ENCODE measurements at regions not wholly inside any gene's neighbourhood (a gene's known extent, or its start where the extent isn't known, plus 50 kb on each side); places are given as distances from the start of the nearest gene placed in this dataset.
"Not testable (repeated sequence)": the region's sequence is repeated elsewhere in the genome, so short reads cannot be mapped to it uniquely, and the experiment has no call there.

GRCh38 chr1:55792870-55793269 lies 577.7 kb upstream of the USP24 start:
- no peaks in the 10 kb centered on the region for H3K27me3 ChIP-seq (ENCODE audit: insufficient read depth, low read length)
- H2AFZ ChIP-seq (ENCODE audit: low read depth, low read length), result no peak overlapping the region
- no peak overlapping the region for H3K4me3 ChIP-seq (ENCODE audit: low read length)
- H3K36me3 ChIP-seq (ENCODE audit: insufficient read depth, low read length), result no peaks in the 10 kb centered on the region
- H3K9me3 ChIP-seq (ENCODE audit: low read length), result no peaks in the 10 kb centered on the region
- H3K4me1 ChIP-seq (ENCODE audit: insufficient read depth, low read length), result no peaks in the 10 kb centered on the region

GRCh38 chr1:55789466-55789865 lies 574.3 kb upstream of the USP24 start:
- Histone ChIP-seq H3K9me3 (ENCODE audit: low read length) (no peaks in the 10 kb centered on the region), H3K4me3 (ENCODE audit: low read length) (no peak overlapping the region), H3K4me1 (ENCODE audit: insufficient read depth, low read length) (no peaks in the 10 kb centered on the region), H3K36me3 (ENCODE audit: insufficient read depth, low read length) (no peaks in the 10 kb centered on the region), H2AFZ (ENCODE audit: low read depth, low read length) (no peak overlapping the region), H3K27me3 (ENCODE audit: insufficient read depth, low read length) (no peaks in the 10 kb centered on the region)

- Histone ChIP-seq H3K9me3 (ENCODE audit: low read length) (no peaks in the 10 kb centered on the region), H3K36me3 (ENCODE audit: insufficient read depth, low read length) (no peaks in the 10 kb centered on the region), H3K4me1 (ENCODE audit: insufficient read depth, low read length) (no peaks in the 10 kb centered on the region), H3K4me3 (ENCODE audit: low read length) (no peak overlapping the region), H2AFZ (ENCODE audit: low read depth, low read length) (no peak overlapping the region), H3K27me3 (ENCODE audit: insufficient read depth, low read length) (no peaks in the 10 kb centered on the region)
These were observed 571.2 kb upstream of the USP24 start for GRCh38 chr1:55786396-55786795.

- H3K36me3 ChIP-seq (ENCODE audit: insufficient read depth, low read length); H3K9me3 ChIP-seq (ENCODE audit: low read length); H3K27me3 ChIP-seq (ENCODE audit: insufficient read depth, low read length); H3K4me1 ChIP-seq (ENCODE audit: insufficient read depth, low read length); H3K4me3 ChIP-seq (ENCODE audit: low read length); H2AFZ ChIP-seq (ENCODE audit: low read depth, low read length): not testable (repeated sequence)
These were observed 569.8 kb upstream of the USP24 start for GRCh38 chr1:55784941-55785450.

- Histone ChIP-seq H3K4me3 (ENCODE audit: low read length) (no peak overlapping the region), H3K4me1 (ENCODE audit: insufficient read depth, low read length) (no peaks in the 10 kb centered on the region), H2AFZ (ENCODE audit: low read depth, low read length) (no peak overlapping the region), H3K27me3 (ENCODE audit: insufficient read depth, low read length) (no peaks in the 10 kb centered on the region), H3K9me3 (ENCODE audit: low read length) (no peaks in the 10 kb centered on the region), H3K36me3 (ENCODE audit: insufficient read depth, low read length) (no peaks in the 10 kb centered on the region)
These were observed 566.8 kb upstream of the USP24 start for GRCh38 chr1:55781944-55782482.

- Histone ChIP-seq H2AFZ (ENCODE audit: low read depth, low read length) (no peak overlapping the region), H3K27me3 (ENCODE audit: insufficient read depth, low read length) (no peaks in the 10 kb centered on the region), H3K4me3 (ENCODE audit: low read length) (no peak overlapping the region), H3K4me1 (ENCODE audit: insufficient read depth, low read length) (no peaks in the 10 kb centered on the region), H3K9me3 (ENCODE audit: low read length) (no peaks in the 10 kb centered on the region), H3K36me3 (ENCODE audit: insufficient read depth, low read length) (no peaks in the 10 kb centered on the region)
These were observed 565.8 kb upstream of the USP24 start for GRCh38 chr1:55781003-55781402.

- no peaks in the 10 kb centered on the region for H3K36me3 ChIP-seq (ENCODE audit: insufficient read depth, low read length)
- H3K27me3 ChIP-seq (ENCODE audit: insufficient read depth, low read length), result no peaks in the 10 kb centered on the region
- H2AFZ ChIP-seq (ENCODE audit: low read depth, low read length), result no peak overlapping the region
- H3K4me3 ChIP-seq (ENCODE audit: low read length), result no peak overlapping the region
- peaks cover 3% of the 10 kb centered on the region for H3K4me1 ChIP-seq (ENCODE audit: insufficient read depth, low read length)
- no peaks in the 10 kb centered on the region for H3K9me3 ChIP-seq (ENCODE audit: low read length)
These were observed 562.4 kb upstream of the USP24 start for GRCh38 chr1:55777545-55777944.

GRCh38 chr1:55775007-55775406 lies 559.8 kb upstream of the USP24 start:
- Histone ChIP-seq H2AFZ (ENCODE audit: low read depth, low read length) (no peak overlapping the region), H3K4me1 (ENCODE audit: insufficient read depth, low read length) (peaks cover 3% of the 10 kb centered on the region), H3K9me3 (ENCODE audit: low read length) (no peaks in the 10 kb centered on the region), H3K36me3 (ENCODE audit: insufficient read depth, low read length) (no peaks in the 10 kb centered on the region), H3K27me3 (ENCODE audit: insufficient read depth, low read length) (no peaks in the 10 kb centered on the region), H3K4me3 (ENCODE audit: low read length) (no peak overlapping the region)

GRCh38 chr1:55774446-55774845 lies 559.3 kb upstream of the USP24 start:
- no peaks in the 10 kb centered on the region for H3K9me3 ChIP-seq (ENCODE audit: low read length)
- no peak overlapping the region for H3K4me3 ChIP-seq (ENCODE audit: low read length)
- peaks cover 3% of the 10 kb centered on the region for H3K4me1 ChIP-seq (ENCODE audit: insufficient read depth, low read length)
- no peak overlapping the region for H2AFZ ChIP-seq (ENCODE audit: low read depth, low read length)
- no peaks in the 10 kb centered on the region for H3K36me3 ChIP-seq (ENCODE audit: insufficient read depth, low read length)
- H3K27me3 ChIP-seq (ENCODE audit: insufficient read depth, low read length), result no peaks in the 10 kb centered on the region

GRCh38 chr1:55773211-55773940 lies 558.2 kb upstream of the USP24 start:
- no peaks in the 10 kb centered on the region for H3K9me3 ChIP-seq (ENCODE audit: low read length)
- peaks cover 3% of the 10 kb centered on the region for H3K4me1 ChIP-seq (ENCODE audit: insufficient read depth, low read length)
- H2AFZ ChIP-seq (ENCODE audit: low read depth, low read length), result no peak overlapping the region
- H3K27me3 ChIP-seq (ENCODE audit: insufficient read depth, low read length), result no peaks in the 10 kb centered on the region
- no peaks in the 10 kb centered on the region for H3K36me3 ChIP-seq (ENCODE audit: insufficient read depth, low read length)
- no peak overlapping the region for H3K4me3 ChIP-seq (ENCODE audit: low read length)

- H3K27me3 ChIP-seq (ENCODE audit: insufficient read depth, low read length), result no peaks in the 10 kb centered on the region
- H3K4me3 ChIP-seq (ENCODE audit: low read length), result no peak overlapping the region
- H3K36me3 ChIP-seq (ENCODE audit: insufficient read depth, low read length), result no peaks in the 10 kb centered on the region
- no peaks in the 10 kb centered on the region for H3K4me1 ChIP-seq (ENCODE audit: insufficient read depth, low read length)
- no peak overlapping the region for H2AFZ ChIP-seq (ENCODE audit: low read depth, low read length)
- H3K9me3 ChIP-seq (ENCODE audit: low read length), result no peaks in the 10 kb centered on the region
These were observed 553.3 kb upstream of the USP24 start for GRCh38 chr1:55768327-55768952.

- Histone ChIP-seq H3K27me3 (ENCODE audit: insufficient read depth, low read length) (no peaks in the 10 kb centered on the region), H3K4me1 (ENCODE audit: insufficient read depth, low read length) (no peaks in the 10 kb centered on the region), H2AFZ (ENCODE audit: low read depth, low read length) (no peak overlapping the region), H3K4me3 (ENCODE audit: low read length) (no peak overlapping the region), H3K9me3 (ENCODE audit: low read length) (no peaks in the 10 kb centered on the region), H3K36me3 (ENCODE audit: insufficient read depth, low read length) (no peaks in the 10 kb centered on the region)
These were observed 552.0 kb upstream of the USP24 start for GRCh38 chr1:55767171-55767570.

- not testable (repeated sequence) for H3K4me1 ChIP-seq (ENCODE audit: insufficient read depth, low read length); H3K9me3 ChIP-seq (ENCODE audit: low read length); H2AFZ ChIP-seq (ENCODE audit: low read depth, low read length); H3K4me3 ChIP-seq (ENCODE audit: low read length); H3K27me3 ChIP-seq (ENCODE audit: insufficient read depth, low read length); H3K36me3 ChIP-seq (ENCODE audit: insufficient read depth, low read length)
These were observed 550.3 kb upstream of the USP24 start for GRCh38 chr1:55765505-55765904.

Data from neuron (in vitro differentiated cells).